Gastroesophageal sphincter (tissue), 3 donors: ENCODE measurements at regions not wholly inside any gene's neighbourhood (a gene's known extent, or its start where the extent isn't known, plus 50 kb on each side); places are given as distances from the start of the nearest gene placed in this dataset.

Experiments used
- POLR2A ChIP-seq, 2 donors: fragments of 450-650 bp; IDR thresholded peaks; one replicate each; pipeline ENCODE4 v1.6.1; 2017; ENCODE audit warnings: antibody characterized with exemption in 2 of 2, mild to moderate bottlenecking in 2 of 2, moderate library complexity in 1 of 2
- TF ChIP-seq, protein P1 (sequence below), 4 experiments: fragments of 200-600 bp in 2 of 4; fragments of 450-650 bp in 2 of 4; sonication (generic) in 1 of 4; IDR thresholded peaks; one replicate each; pipeline ENCODE4 v1.5.1; 2017 to 2019; ENCODE audit warnings: antibody characterized with exemption in 4 of 4, mild to moderate bottlenecking in 2 of 4, moderate library complexity in 2 of 4

DNA sequence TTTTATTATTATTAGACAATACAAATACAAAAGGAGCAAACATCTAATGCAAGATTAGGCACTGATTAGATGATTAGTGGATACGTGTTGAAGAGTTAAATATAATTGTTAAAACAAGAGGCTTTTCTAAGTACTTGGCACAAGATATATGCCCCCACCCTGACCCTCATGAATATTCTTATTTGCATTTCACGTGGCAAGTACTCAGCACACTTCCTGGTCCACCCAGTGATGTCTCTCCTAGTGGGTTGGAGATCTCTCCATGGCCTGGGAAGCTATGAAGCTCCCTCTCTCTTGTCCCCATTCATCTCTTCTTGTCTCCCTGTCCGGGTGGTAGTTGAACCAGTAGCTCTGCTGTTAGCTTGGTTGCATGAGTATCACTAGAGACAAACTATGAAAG, 375.3 kb downstream of the ADRA2A start:
- TF ChIP-seq POLR2A (IDR thresholded peaks at IDR 0.05): no peak
- TF ChIP-seq, protein P1, sequence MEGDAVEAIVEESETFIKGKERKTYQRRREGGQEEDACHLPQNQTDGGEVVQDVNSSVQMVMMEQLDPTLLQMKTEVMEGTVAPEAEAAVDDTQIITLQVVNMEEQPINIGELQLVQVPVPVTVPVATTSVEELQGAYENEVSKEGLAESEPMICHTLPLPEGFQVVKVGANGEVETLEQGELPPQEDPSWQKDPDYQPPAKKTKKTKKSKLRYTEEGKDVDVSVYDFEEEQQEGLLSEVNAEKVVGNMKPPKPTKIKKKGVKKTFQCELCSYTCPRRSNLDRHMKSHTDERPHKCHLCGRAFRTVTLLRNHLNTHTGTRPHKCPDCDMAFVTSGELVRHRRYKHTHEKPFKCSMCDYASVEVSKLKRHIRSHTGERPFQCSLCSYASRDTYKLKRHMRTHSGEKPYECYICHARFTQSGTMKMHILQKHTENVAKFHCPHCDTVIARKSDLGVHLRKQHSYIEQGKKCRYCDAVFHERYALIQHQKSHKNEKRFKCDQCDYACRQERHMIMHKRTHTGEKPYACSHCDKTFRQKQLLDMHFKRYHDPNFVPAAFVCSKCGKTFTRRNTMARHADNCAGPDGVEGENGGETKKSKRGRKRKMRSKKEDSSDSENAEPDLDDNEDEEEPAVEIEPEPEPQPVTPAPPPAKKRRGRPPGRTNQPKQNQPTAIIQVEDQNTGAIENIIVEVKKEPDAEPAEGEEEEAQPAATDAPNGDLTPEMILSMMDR (IDR thresholded peaks at IDR 0.05): no peak
